ENCODE measurements at regions not wholly inside any gene's neighbourhood (a gene's known extent, or its start where the extent isn't known, plus 50 kb on each side); places are given as distances from the start of the nearest gene placed in this dataset.
"Not testable (repeated sequence)": the region's sequence is repeated elsewhere in the genome, so short reads cannot be mapped to it uniquely, and the experiment has no call there.

GRCh38 chr5:167858186-167858855 is 433.1 kb upstream of the WWC1 start:
- WGBS, 2 experiments, result 97 to 98% methylated on average over 35 to 36 of the region's 50 CpGs

DNA sequence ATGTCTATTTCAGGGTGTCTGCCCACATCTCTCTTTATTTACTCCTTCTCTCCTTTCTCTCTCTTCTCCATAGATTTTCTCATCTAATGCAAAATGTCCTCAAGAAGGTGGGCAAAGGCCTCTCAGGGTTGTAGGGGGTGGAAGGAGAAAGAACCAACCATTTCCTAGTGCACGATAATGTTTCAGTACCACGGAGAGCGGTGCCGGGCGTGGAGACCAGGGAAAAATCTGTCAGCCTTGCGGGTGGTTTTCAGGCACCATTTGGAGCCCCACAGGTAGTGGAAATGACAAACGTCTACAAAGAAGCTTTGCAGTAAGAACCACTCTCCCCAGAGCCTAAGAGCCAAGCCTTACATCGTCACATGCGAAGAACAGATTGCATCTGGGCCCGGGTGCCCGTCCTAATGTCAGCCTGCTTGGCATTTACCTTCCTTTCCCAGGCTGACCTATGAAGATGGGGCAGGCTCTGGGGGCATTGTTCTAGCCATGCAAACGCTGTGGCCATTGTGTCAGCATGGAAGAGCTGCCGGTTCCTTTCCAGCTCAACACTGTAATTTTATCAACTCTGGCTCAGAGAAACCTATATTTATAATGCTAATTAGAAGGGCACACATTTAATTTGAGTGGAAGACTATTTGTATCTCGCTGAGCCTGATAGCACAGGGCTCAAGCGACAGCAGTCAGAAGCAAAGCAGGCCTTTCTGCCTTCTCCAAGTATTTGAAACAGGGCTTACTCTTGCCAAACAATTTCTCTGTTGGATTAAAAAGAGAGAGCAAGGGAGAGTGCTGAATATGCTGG is 430.1 kb upstream of the WWC1 start:
- Histone ChIP-seq H3K27ac (ENCODE audit: insufficient read depth, low read depth, low read length, poor library complexity, severe bottlenecking) (no peak overlapping the region), H3K4me3 (ENCODE audit: insufficient read depth, low read depth, low read length) (no peak overlapping the region), H3K27me3 (ENCODE audit: control insufficient read depth, insufficient read depth, low read length, poor library complexity, severe bottlenecking) (no peaks in the 10 kb centered on the region), H3K36me3 (ENCODE audit: control insufficient read depth, insufficient read depth, low read length) (no peaks in the 10 kb centered on the region), H3K4me1 (ENCODE audit: control insufficient read depth, insufficient read depth, low read length) (no peaks in the 10 kb centered on the region), H3K9me3 (ENCODE audit: control insufficient read depth, low read length) (no peaks in the 10 kb centered on the region)
- WGBS, 2 experiments, result 69 to 70% methylated on average over 14 to 15 of the region's 15 CpGs

More at GRCh38 chr5:167858186-167858855, 433.1 kb upstream of the WWC1 start:
- H3K4me3 ChIP-seq (ENCODE audit: insufficient read depth, low read depth, low read length); H3K27ac ChIP-seq (ENCODE audit: insufficient read depth, low read depth, low read length, poor library complexity, severe bottlenecking); H3K9me3 ChIP-seq (ENCODE audit: control insufficient read depth, low read length); H3K4me1 ChIP-seq (ENCODE audit: control insufficient read depth, insufficient read depth, low read length); H3K36me3 ChIP-seq (ENCODE audit: control insufficient read depth, insufficient read depth, low read length); H3K27me3 ChIP-seq (ENCODE audit: control insufficient read depth, insufficient read depth, low read length, poor library complexity, severe bottlenecking): not testable (repeated sequence)

DNA sequence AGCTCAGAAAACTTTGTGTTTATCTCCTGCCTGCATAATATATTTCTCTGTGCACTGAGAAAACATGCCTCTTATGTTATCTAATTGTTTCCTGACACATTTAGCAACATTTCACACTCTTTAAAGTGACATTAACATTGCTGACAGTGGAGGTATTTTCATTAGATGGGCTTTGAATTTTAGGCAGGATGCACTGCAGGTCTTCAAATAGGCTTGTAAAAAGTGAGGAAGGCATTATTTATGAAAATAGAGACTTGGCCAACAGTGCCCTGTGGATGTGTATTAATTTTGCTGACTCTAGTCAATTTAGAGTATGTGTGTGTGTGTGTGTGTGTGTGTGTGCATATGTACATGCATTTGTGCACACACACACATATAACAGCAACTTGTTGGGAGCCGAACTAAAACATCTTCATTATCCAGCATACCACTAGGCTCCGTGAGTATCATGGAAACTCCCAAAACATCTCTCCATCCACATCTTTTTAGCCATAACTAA is 429.5 kb upstream of the WWC1 start:
- no peaks in the 10 kb centered on the region for H3K9me3 ChIP-seq (ENCODE audit: control insufficient read depth, low read length)
- H3K4me3 ChIP-seq (ENCODE audit: insufficient read depth, low read depth, low read length), result no peak overlapping the region
- no peaks in the 10 kb centered on the region for H3K36me3 ChIP-seq (ENCODE audit: control insufficient read depth, insufficient read depth, low read length)
- 91 to 96% methylated on average over 2 of the region's 2 CpGs for WGBS, 2 experiments
- H3K27me3 ChIP-seq (ENCODE audit: control insufficient read depth, insufficient read depth, low read length, poor library complexity, severe bottlenecking), result no peaks in the 10 kb centered on the region
- H3K4me1 ChIP-seq (ENCODE audit: control insufficient read depth, insufficient read depth, low read length), result no peaks in the 10 kb centered on the region
- H3K27ac ChIP-seq (ENCODE audit: insufficient read depth, low read depth, low read length, poor library complexity, severe bottlenecking), result no peak overlapping the region

- 86 to 100% methylated on average over 2 of the region's 2 CpGs for WGBS, 2 experiments
Observed at GRCh38 chr5:167863883-167864282, 427.6 kb upstream of the WWC1 start.

DNA sequence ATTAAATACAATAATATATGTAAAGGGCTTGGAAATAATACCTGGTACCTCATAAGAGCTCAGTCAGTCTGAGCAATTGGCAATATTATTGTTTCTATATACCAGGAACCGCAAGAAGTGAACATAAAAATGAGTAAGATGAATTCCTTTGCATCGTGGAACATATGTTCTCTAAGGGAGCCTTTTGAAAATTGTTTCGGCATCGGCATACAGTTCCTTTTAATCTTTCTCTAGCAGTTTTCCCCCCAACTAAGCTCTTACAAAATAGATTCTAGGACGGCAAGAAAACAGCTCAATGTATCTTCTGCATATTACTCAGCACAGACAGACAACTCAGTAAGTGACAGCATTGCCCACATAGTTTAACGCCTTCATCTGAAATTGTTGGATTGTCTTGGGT is 426.6 kb upstream of the WWC1 start:
- Histone ChIP-seq H3K36me3 (ENCODE audit: control insufficient read depth, insufficient read depth, low read length) (no peaks in the 10 kb centered on the region), H3K9me3 (ENCODE audit: control insufficient read depth, low read length) (no peaks in the 10 kb centered on the region), H3K4me1 (ENCODE audit: control insufficient read depth, insufficient read depth, low read length) (no peaks in the 10 kb centered on the region), H3K27ac (ENCODE audit: insufficient read depth, low read depth, low read length, poor library complexity, severe bottlenecking) (no peak overlapping the region), H3K27me3 (ENCODE audit: control insufficient read depth, insufficient read depth, low read length, poor library complexity, severe bottlenecking) (no peaks in the 10 kb centered on the region), H3K4me3 (ENCODE audit: insufficient read depth, low read depth, low read length) (no peak overlapping the region)
- 94 to 96% methylated on average over 5 to 6 of the region's 6 CpGs for WGBS, 2 experiments

More at GRCh38 chr5:167863883-167864282, 427.6 kb upstream of the WWC1 start:
- no peaks in the 10 kb centered on the region for H3K36me3 ChIP-seq (ENCODE audit: control insufficient read depth, insufficient read depth, low read length)
- H3K27ac ChIP-seq (ENCODE audit: insufficient read depth, low read depth, low read length, poor library complexity, severe bottlenecking), result no peak overlapping the region
- no peak overlapping the region for H3K4me3 ChIP-seq (ENCODE audit: insufficient read depth, low read depth, low read length)
- H3K9me3 ChIP-seq (ENCODE audit: control insufficient read depth, low read length), result no peaks in the 10 kb centered on the region
- H3K4me1 ChIP-seq (ENCODE audit: control insufficient read depth, insufficient read depth, low read length), result no peaks in the 10 kb centered on the region
- H3K27me3 ChIP-seq (ENCODE audit: control insufficient read depth, insufficient read depth, low read length, poor library complexity, severe bottlenecking), result no peaks in the 10 kb centered on the region

- Histone ChIP-seq H3K4me1 (ENCODE audit: control insufficient read depth, insufficient read depth, low read length) (no peaks in the 10 kb centered on the region), H3K36me3 (ENCODE audit: control insufficient read depth, insufficient read depth, low read length) (no peaks in the 10 kb centered on the region), H3K27me3 (ENCODE audit: control insufficient read depth, insufficient read depth, low read length, poor library complexity, severe bottlenecking) (no peaks in the 10 kb centered on the region), H3K27ac (ENCODE audit: insufficient read depth, low read depth, low read length, poor library complexity, severe bottlenecking) (no peak overlapping the region), H3K4me3 (ENCODE audit: insufficient read depth, low read depth, low read length) (no peak overlapping the region), H3K9me3 (ENCODE audit: control insufficient read depth, low read length) (no peaks in the 10 kb centered on the region)
- 60 to 73% methylated on average over 2 to 3 of the region's 3 CpGs for WGBS, 2 experiments
Observed at GRCh38 chr5:167866797-167867196, 424.6 kb upstream of the WWC1 start.

- WGBS, 2 experiments, result 94% methylated on average over 5 of the region's 5 CpGs
Observed at GRCh38 chr5:167867281-167867680, 424.2 kb upstream of the WWC1 start.

DNA sequence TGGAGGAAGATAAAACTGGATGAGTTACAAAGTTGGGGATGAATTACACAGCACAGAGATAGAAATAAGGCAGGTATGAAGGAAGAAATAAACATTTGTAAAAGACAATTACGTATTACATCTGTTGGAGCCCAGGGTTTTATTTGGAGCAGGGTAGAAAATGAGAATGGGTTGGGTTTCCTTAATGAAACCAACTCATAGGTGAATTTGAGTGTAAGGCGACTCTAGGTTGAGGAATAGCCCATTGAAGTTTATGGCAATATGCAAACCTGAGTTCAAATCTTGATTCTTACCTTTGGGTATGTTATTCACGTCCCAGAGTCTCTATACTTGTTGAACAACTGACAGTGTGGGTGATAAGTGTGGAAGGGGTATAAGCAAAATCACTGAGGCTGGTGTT is 422.3 kb upstream of the WWC1 start:
- WGBS, 2 experiments, result 93 to 95% methylated on average over 3 of the region's 3 CpGs
- H3K27ac ChIP-seq (ENCODE audit: insufficient read depth, low read depth, low read length, poor library complexity, severe bottlenecking), result no peak overlapping the region
- no peak overlapping the region for H3K4me3 ChIP-seq (ENCODE audit: insufficient read depth, low read depth, low read length)
- H3K27me3 ChIP-seq (ENCODE audit: control insufficient read depth, insufficient read depth, low read length, poor library complexity, severe bottlenecking), result no peaks in the 10 kb centered on the region
- no peaks in the 10 kb centered on the region for H3K4me1 ChIP-seq (ENCODE audit: control insufficient read depth, insufficient read depth, low read length)
- no peaks in the 10 kb centered on the region for H3K9me3 ChIP-seq (ENCODE audit: control insufficient read depth, low read length)
- no peaks in the 10 kb centered on the region for H3K36me3 ChIP-seq (ENCODE audit: control insufficient read depth, insufficient read depth, low read length)

More at GRCh38 chr5:167867281-167867680, 424.2 kb upstream of the WWC1 start:
- Histone ChIP-seq H3K9me3 (ENCODE audit: control insufficient read depth, low read length) (no peaks in the 10 kb centered on the region), H3K4me3 (ENCODE audit: insufficient read depth, low read depth, low read length) (no peak overlapping the region), H3K27me3 (ENCODE audit: control insufficient read depth, insufficient read depth, low read length, poor library complexity, severe bottlenecking) (no peaks in the 10 kb centered on the region), H3K36me3 (ENCODE audit: control insufficient read depth, insufficient read depth, low read length) (no peaks in the 10 kb centered on the region), H3K4me1 (ENCODE audit: control insufficient read depth, insufficient read depth, low read length) (no peaks in the 10 kb centered on the region), H3K27ac (ENCODE audit: insufficient read depth, low read depth, low read length, poor library complexity, severe bottlenecking) (no peak overlapping the region)

DNA sequence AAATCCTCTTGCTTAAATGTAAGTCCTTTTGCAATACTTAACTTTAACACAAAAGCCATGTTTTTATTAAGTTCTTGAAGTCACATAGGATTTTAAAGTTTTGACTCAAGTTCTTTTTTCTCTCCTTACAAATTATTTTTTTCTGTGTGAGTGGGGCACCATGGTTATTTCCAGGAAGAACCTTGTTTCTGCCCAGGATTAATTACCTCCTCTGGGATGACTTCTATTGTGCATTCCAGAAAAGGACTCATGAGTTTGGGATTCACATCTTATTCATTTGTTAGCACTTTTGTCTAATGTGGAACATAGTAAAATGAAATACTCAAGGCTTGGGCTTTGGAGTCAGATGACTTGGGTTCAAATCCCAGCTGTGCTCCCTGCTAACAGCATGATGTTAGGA is 421.4 kb upstream of the WWC1 start:
- no peaks in the 10 kb centered on the region for H3K4me1 ChIP-seq (ENCODE audit: control insufficient read depth, insufficient read depth, low read length)
- H3K27ac ChIP-seq (ENCODE audit: insufficient read depth, low read depth, low read length, poor library complexity, severe bottlenecking), result no peak overlapping the region
- no peak overlapping the region for H3K4me3 ChIP-seq (ENCODE audit: insufficient read depth, low read depth, low read length)
- no peaks in the 10 kb centered on the region for H3K36me3 ChIP-seq (ENCODE audit: control insufficient read depth, insufficient read depth, low read length)
- H3K27me3 ChIP-seq (ENCODE audit: control insufficient read depth, insufficient read depth, low read length, poor library complexity, severe bottlenecking), result no peaks in the 10 kb centered on the region
- no peaks in the 10 kb centered on the region for H3K9me3 ChIP-seq (ENCODE audit: control insufficient read depth, low read length)

- Histone ChIP-seq H3K27ac (ENCODE audit: insufficient read depth, low read depth, low read length, poor library complexity, severe bottlenecking) (no peak overlapping the region), H3K9me3 (ENCODE audit: control insufficient read depth, low read length) (no peaks in the 10 kb centered on the region), H3K27me3 (ENCODE audit: control insufficient read depth, insufficient read depth, low read length, poor library complexity, severe bottlenecking) (no peaks in the 10 kb centered on the region), H3K36me3 (ENCODE audit: control insufficient read depth, insufficient read depth, low read length) (no peaks in the 10 kb centered on the region), H3K4me1 (ENCODE audit: control insufficient read depth, insufficient read depth, low read length) (no peaks in the 10 kb centered on the region), H3K4me3 (ENCODE audit: insufficient read depth, low read depth, low read length) (no peak overlapping the region)
- WGBS, 2 experiments, result 87 to 93% methylated on average over 2 of the region's 2 CpGs
Observed at GRCh38 chr5:167871091-167871490, 420.4 kb upstream of the WWC1 start.

Measured in ectodermal cell (in vitro differentiated cells).